Psoas muscle (tissue), 7 donors: ENCODE measurements at regions not wholly inside any gene's neighbourhood (a gene's known extent, or its start where the extent isn't known, plus 50 kb on each side); places are given as distances from the start of the nearest gene placed in this dataset.

Experiments used
- ATAC-seq, 4 donors: fragments of 200-7000 bp; cut with Tn5 transposase; one replicate each; pipeline ENCODE4 v1.9.1; 2020; ENCODE audit warnings: moderate library complexity in 3 of 4, mild to moderate bottlenecking in 2 of 4
- DNase-seq, 2 donors: peaks; one replicate each; pipeline ENCODE4 v3.0.0-alpha.2; 2020
- H3K27ac ChIP-seq: fragments of 200-600 bp; one replicate; pipeline ENCODE4 v1.8.0; 2022
- H3K27me3 ChIP-seq, 3 donors: fragments of 200-600 bp in 1 of 3; one replicate each; pipeline versions ENCODE4 v1.6.1 to v1.8.0; 2013 to 2022; ENCODE audit warnings: low read length in 2 of 3, mild to moderate bottlenecking in 2 of 3, moderate library complexity in 1 of 3; ENCODE audit not compliant: insufficient read depth in 3 of 3
- H3K36me3 ChIP-seq, 2 donors: fragments of 200-600 bp in 1 of 2; one replicate each; pipeline versions ENCODE4 v1.6.1 to v1.8.0; 2013 to 2022; ENCODE audit warnings: low read depth in 1 of 2, mild to moderate bottlenecking in 1 of 2, moderate library complexity in 1 of 2; ENCODE audit not compliant: insufficient read depth in 1 of 2
- H3K4me1 ChIP-seq: fragments of 200-600 bp; one replicate; pipeline ENCODE4 v1.8.0; 2022
- H3K4me3 ChIP-seq: fragments of 200-600 bp; one replicate; pipeline ENCODE4 v1.8.0; 2022; ENCODE audit warnings: mild to moderate bottlenecking
- H3K9me3 ChIP-seq: fragments of 200-600 bp; one replicate; pipeline ENCODE4 v1.8.0; 2022
- WGBS, 3 donors: extraction: QIAGEN DNeasy Blood & Tissue Kit; methylation state at CpG; one replicate each; pipeline versions ENCODE4 v1.1.6 to v1.1.7; 2013; 5-methylcytosine and 5-hydroxymethylcytosine counted together
- intact Hi-C, 2 donors: fragments of 100-400 bp; cut with DNase I; formaldehyde crosslinking; loops; one replicate each; pipeline versions ENCODE4 v1.11.0 to v1.14.2; 2022
- TF ChIP-seq, protein P1 (sequence below): fragments of 200-600 bp; IDR thresholded peaks from one replicate; pipeline ENCODE4 v1.8.0; 2022; ENCODE audit warnings: antibody characterized with exemption
- donor health status: healthy with polysubstance abuse.
- donor health status: DM: no; HTN: no; CAD: no; lungs with moderate emphysema.
- donor health status: Bipolar disorder and iron deficiency.
- donor health status: healthy.
- donor health status: DM: yes; HTN: yes; CAD: no.
- donor health status: DM: no; HTN: no; CAD: no.
- donor health status: DM: yes; HTN: yes; CAD: no.

DNA sequence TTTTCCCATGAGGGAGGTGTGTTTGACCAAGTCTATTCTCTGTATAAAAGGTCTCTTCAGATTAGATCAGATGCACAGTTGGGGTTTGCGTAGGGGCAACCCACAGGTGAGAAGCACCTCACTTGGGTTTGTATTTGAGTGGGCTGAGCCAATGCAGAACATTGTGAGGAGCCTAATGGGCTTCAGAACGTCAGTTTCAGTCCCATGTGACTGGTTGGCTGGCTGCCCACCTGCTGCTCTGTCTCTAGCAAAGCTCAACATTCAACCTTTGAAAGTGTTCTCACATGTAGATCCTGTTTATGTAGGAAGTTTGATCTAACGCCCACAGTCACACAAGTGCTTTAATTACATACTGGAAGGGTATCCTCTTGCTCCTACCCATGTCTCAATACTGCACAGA is 105.5 kb downstream of the FASLG start:
- no peak overlapping the region for H3K4me3 ChIP-seq
- no peaks in the 10 kb centered on the region for H3K36me3 ChIP-seq
- no peaks in the 10 kb centered on the region for H3K4me1 ChIP-seq
- DNase-seq (no peak), ATAC-seq (no peak)
- intact Hi-C loops, result no loop called here
- peaks cover 0 to 5% (median 0%) of the 10 kb centered on the region in 3 donors for H3K27me3 ChIP-seq
- TF ChIP-seq, protein P1, sequence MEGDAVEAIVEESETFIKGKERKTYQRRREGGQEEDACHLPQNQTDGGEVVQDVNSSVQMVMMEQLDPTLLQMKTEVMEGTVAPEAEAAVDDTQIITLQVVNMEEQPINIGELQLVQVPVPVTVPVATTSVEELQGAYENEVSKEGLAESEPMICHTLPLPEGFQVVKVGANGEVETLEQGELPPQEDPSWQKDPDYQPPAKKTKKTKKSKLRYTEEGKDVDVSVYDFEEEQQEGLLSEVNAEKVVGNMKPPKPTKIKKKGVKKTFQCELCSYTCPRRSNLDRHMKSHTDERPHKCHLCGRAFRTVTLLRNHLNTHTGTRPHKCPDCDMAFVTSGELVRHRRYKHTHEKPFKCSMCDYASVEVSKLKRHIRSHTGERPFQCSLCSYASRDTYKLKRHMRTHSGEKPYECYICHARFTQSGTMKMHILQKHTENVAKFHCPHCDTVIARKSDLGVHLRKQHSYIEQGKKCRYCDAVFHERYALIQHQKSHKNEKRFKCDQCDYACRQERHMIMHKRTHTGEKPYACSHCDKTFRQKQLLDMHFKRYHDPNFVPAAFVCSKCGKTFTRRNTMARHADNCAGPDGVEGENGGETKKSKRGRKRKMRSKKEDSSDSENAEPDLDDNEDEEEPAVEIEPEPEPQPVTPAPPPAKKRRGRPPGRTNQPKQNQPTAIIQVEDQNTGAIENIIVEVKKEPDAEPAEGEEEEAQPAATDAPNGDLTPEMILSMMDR, result no peak
- no peak overlapping the region for H3K27ac ChIP-seq
- H3K9me3 ChIP-seq, result no peaks in the 10 kb centered on the region
- WGBS, 3 donors, result 48 to 49% (median 49%) methylated on average over 3 of the region's 3 CpGs

- DNase-seq (no peak), ATAC-seq (no peak)
- no peaks in the 10 kb centered on the region for H3K9me3 ChIP-seq
- H3K36me3 ChIP-seq, result no peaks in the 10 kb centered on the region
- no peaks in the 10 kb centered on the region for H3K4me1 ChIP-seq
- H3K4me3 ChIP-seq, result no peak overlapping the region
- WGBS, 3 donors, result 23 to 33% (median 24%) methylated on average over 4 of the region's 4 CpGs
- intact Hi-C loops, result no loop called here
- TF ChIP-seq, protein P1, result no peak
- H3K27me3 ChIP-seq, result peaks cover 0 to 2% (median 0%) of the 10 kb centered on the region in 3 donors
- no peak overlapping the region for H3K27ac ChIP-seq
Observed at GRCh38 chr1:172766462-172766861, 107.6 kb downstream of the FASLG start.

DNA sequence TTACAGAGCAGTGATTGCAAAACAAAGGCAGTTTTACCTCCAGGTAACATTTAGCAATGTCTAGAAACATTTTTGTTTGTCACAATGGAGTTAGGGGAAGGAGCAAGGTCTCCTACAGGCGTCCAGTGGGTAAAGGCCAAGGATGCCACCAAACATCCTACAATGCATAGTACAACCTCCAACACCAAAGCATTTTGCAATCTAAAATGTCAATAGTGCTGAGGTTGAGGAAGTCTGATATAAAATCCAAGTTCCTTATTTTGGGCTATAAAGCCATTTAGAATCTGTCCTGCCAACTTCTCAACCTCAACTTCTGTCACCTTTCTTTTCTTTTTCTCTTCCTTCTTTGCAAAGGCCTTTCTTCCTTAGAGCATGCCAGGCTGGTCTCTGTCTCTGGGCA is 111.2 kb downstream of the FASLG start:
- no peak for ATAC-seq
- no peak for DNase-seq
- Histone ChIP-seq H3K4me1 (no peaks in the 10 kb centered on the region), H3K27me3 (peaks cover 0 to 1% (median 0%) of the 10 kb centered on the region in 3 donors), H3K36me3 (no peaks in the 10 kb centered on the region), H3K27ac (no peak overlapping the region), H3K4me3 (no peak overlapping the region), H3K9me3 (no peaks in the 10 kb centered on the region)
- WGBS, 3 donors, result 87 to 89% (median 89%) methylated on average over 1 of the region's 1 CpG
- intact Hi-C loops, result no loop called here
- TF ChIP-seq, protein P1, result no peak

DNA sequence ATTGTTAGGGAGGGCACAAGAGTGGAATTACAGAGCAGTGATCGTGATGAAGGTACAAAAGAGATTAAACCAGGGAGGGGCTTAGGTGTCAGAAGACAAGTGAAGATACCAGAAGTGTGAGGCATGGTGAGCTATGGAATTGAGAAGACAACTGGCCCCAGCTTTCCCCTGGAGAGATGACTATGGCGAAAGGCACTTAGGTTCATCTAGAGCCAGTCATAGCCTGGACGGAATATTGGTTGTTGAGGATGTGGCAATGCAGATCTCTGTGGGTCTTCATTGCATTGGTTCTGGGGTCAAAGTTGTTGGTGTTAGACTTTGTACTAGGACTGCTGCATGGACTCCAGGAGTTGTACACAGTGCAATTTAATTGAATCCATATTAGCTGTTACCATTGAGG is 115.7 kb downstream of the FASLG start:
- Histone ChIP-seq H3K4me3 (no peak overlapping the region), H3K4me1 (no peaks in the 10 kb centered on the region), H3K36me3 (no peaks in the 10 kb centered on the region), H3K27ac (no peak overlapping the region), H3K9me3 (no peaks in the 10 kb centered on the region), H3K27me3 (peaks cover 0 to 2% (median 1%) of the 10 kb centered on the region in 3 donors)
- no peak for DNase-seq
- ATAC-seq, result no peak
- TF ChIP-seq, protein P1, result no peak
- intact Hi-C loops, result no loop called here
- 85 to 93% (median 92%) methylated on average over 3 of the region's 3 CpGs for WGBS, 3 donors

DNA sequence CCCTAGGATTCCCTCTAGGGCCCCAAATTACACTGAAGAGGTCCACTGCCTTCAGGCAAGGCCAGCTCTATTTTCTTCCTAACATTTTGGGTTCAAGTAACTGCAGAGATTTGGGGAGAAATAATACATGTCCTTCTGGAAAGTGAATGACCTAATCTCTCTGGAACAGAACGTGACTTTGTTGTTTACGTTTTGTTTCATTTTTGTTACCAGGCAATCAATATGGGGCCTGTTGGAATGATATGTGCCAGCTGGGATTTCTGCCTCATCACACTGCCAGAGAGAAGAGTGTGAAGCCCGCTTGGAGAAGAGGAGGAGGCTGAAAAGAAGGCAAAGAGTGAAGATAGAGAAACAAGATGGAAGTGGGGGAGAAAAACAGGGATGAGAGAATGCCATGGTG is 116.7 kb downstream of the FASLG start:
- Histone ChIP-seq H3K36me3 (no peaks in the 10 kb centered on the region), H3K27ac (no peak overlapping the region), H3K4me1 (no peaks in the 10 kb centered on the region), H3K9me3 (no peaks in the 10 kb centered on the region), H3K27me3 (peaks cover 0 to 2% (median 1%) of the 10 kb centered on the region in 3 donors), H3K4me3 (no peak overlapping the region)
- intact Hi-C loops, result no loop called here
- DNase-seq (no peak), ATAC-seq (no peak)
- WGBS, 3 donors, result 19 to 30% (median 27%) methylated on average over 3 of the region's 3 CpGs
- TF ChIP-seq, protein P1, result no peak
